Vagina (tissue), 2 donors: ENCODE measurements at regions not wholly inside any gene's neighbourhood (a gene's known extent, or its start where the extent isn't known, plus 50 kb on each side); places are given as distances from the start of the nearest gene placed in this dataset.

Experiments used
- DNase-seq, 2 donors: peaks; one replicate each; pipeline ENCODE4 v3.0.0-alpha.2; 2017; ENCODE audit errors: extremely low spot score in 2 of 2
- H3K27ac ChIP-seq: fragments of 200-600 bp; sonication (generic); one replicate; pipeline ENCODE4 v1.5.1; 2019
- H3K27me3 ChIP-seq: fragments of 200-600 bp; sonication (generic); one replicate; pipeline ENCODE4 v1.5.1; 2019
- H3K36me3 ChIP-seq, 2 donors: fragments of 200-600 bp; sonication (generic); one replicate each; pipeline ENCODE4 v1.5.1; 2017 to 2019
- H3K4me1 ChIP-seq: fragments of 200-600 bp; sonication (generic); one replicate; pipeline ENCODE4 v1.5.1; 2019
- H3K4me3 ChIP-seq, 2 donors: fragments of 200-600 bp; sonication (generic); 1 replicate in 1 of 2; 2 replicates in 1 of 2; pipeline ENCODE4 v1.5.1; 2016 to 2019
- H3K9me3 ChIP-seq: fragments of 200-600 bp; sonication (generic); one replicate; pipeline ENCODE4 v1.5.1; 2019
- CTCF ChIP-seq, 3 experiments: fragments of 450-650 bp in 2 of 3; fragments of 200-600 bp in 1 of 3; sonication (generic) in 1 of 3; IDR thresholded peaks; one replicate each; pipeline ENCODE4 v1.5.1; 2017 to 2019; ENCODE audit warnings: antibody characterized with exemption in 3 of 3, mild to moderate bottlenecking in 2 of 3, moderate library complexity in 2 of 3
- POLR2A ChIP-seq, 2 donors: fragments of 450-650 bp; IDR thresholded peaks; one replicate each; pipeline ENCODE4 v1.6.1; 2017; ENCODE audit warnings: antibody characterized with exemption in 2 of 2, mild to moderate bottlenecking in 2 of 2, moderate library complexity in 2 of 2
- POLR2AphosphoS5 ChIP-seq, 2 donors: sonication (generic); formaldehyde crosslinking; IDR thresholded peaks; one replicate each; pipeline ENCODE4 v1.9.0; 2017; ENCODE audit warnings: antibody characterized with exemption in 2 of 2, mild to moderate bottlenecking in 2 of 2, low read depth in 1 of 2; ENCODE audit not compliant: insufficient read depth in 1 of 2
- intact Hi-C: fragments of 100-400 bp; cut with DNase I; formaldehyde crosslinking; loops from one replicate; pipeline ENCODE4 v1.15.1; 2023

GRCh38 chr20:20850407-20850806 lies 138.0 kb upstream of the RALGAPA2 start:
- intact Hi-C loops, result no loop called here
- Histone ChIP-seq H3K9me3 (no peaks in the 10 kb centered on the region), H3K27ac (no peak overlapping the region), H3K4me1 (no peaks in the 10 kb centered on the region), H3K36me3 (no peaks in the 10 kb centered on the region), H3K4me3 (no peak overlapping the region), H3K27me3 (no peaks in the 10 kb centered on the region)
- TF ChIP-seq POLR2AphosphoS5 (IDR thresholded peaks at IDR 0.05; ENCODE audit: insufficient read depth in 1 of 2, low read depth in 1 of 2) (no peak), POLR2A (IDR thresholded peaks at IDR 0.05) (no peak), CTCF (IDR thresholded peaks at IDR 0.05) (no peak)
- DNase-seq, result no peak

- H3K36me3 ChIP-seq, result no peaks in the 10 kb centered on the region
- no peak for TF ChIP-seq POLR2A (IDR thresholded peaks at IDR 0.05)
- TF ChIP-seq POLR2AphosphoS5 (IDR thresholded peaks at IDR 0.05; ENCODE audit: insufficient read depth in 1 of 2, low read depth in 1 of 2), result no peak
- TF ChIP-seq CTCF (IDR thresholded peaks at IDR 0.05), result no peak
- H3K4me3 ChIP-seq, result no peak overlapping the region
- H3K27ac ChIP-seq, result no peak overlapping the region
- H3K4me1 ChIP-seq, result no peaks in the 10 kb centered on the region
- H3K9me3 ChIP-seq, result no peaks in the 10 kb centered on the region
- no peaks in the 10 kb centered on the region for H3K27me3 ChIP-seq
- intact Hi-C loops, result no loop called here
- DNase-seq, result no peak
Observed at GRCh38 chr20:20849161-20849560, 136.7 kb upstream of the RALGAPA2 start.

GRCh38 chr20:20847814-20848213 lies 135.4 kb upstream of the RALGAPA2 start:
- TF ChIP-seq POLR2A (IDR thresholded peaks at IDR 0.05) (no peak), CTCF (IDR thresholded peaks at IDR 0.05) (no peak), POLR2AphosphoS5 (IDR thresholded peaks at IDR 0.05; ENCODE audit: insufficient read depth in 1 of 2, low read depth in 1 of 2) (no peak)
- no peaks in the 10 kb centered on the region for H3K4me1 ChIP-seq
- DNase-seq, result no peak
- no peak overlapping the region for H3K4me3 ChIP-seq
- no peak overlapping the region for H3K27ac ChIP-seq
- intact Hi-C loops, result no loop called here
- no peaks in the 10 kb centered on the region for H3K36me3 ChIP-seq
- no peaks in the 10 kb centered on the region for H3K9me3 ChIP-seq
- H3K27me3 ChIP-seq, result no peaks in the 10 kb centered on the region

- no peaks in the 10 kb centered on the region for H3K36me3 ChIP-seq
- no peak for DNase-seq
- H3K4me3 ChIP-seq, result no peak overlapping the region
- H3K27me3 ChIP-seq, result no peaks in the 10 kb centered on the region
- H3K4me1 ChIP-seq, result no peaks in the 10 kb centered on the region
- no peak overlapping the region for H3K27ac ChIP-seq
- intact Hi-C loops, result no loop called here
- no peaks in the 10 kb centered on the region for H3K9me3 ChIP-seq
- no peak for TF ChIP-seq CTCF (IDR thresholded peaks at IDR 0.05)
- TF ChIP-seq POLR2A (IDR thresholded peaks at IDR 0.05), result no peak
- no peak for TF ChIP-seq POLR2AphosphoS5 (IDR thresholded peaks at IDR 0.05; ENCODE audit: insufficient read depth in 1 of 2, low read depth in 1 of 2)
Observed at GRCh38 chr20:20843982-20844381, 131.5 kb upstream of the RALGAPA2 start.

- Histone ChIP-seq H3K27ac (no peak overlapping the region), H3K36me3 (no peaks in the 10 kb centered on the region), H3K4me1 (no peaks in the 10 kb centered on the region), H3K9me3 (no peaks in the 10 kb centered on the region), H3K27me3 (no peaks in the 10 kb centered on the region), H3K4me3 (no peak overlapping the region)
- no peak for DNase-seq
- TF ChIP-seq POLR2AphosphoS5 (IDR thresholded peaks at IDR 0.05; ENCODE audit: insufficient read depth in 1 of 2, low read depth in 1 of 2) (no peak), POLR2A (IDR thresholded peaks at IDR 0.05) (no peak), CTCF (IDR thresholded peaks at IDR 0.05) (no peak)
- intact Hi-C loops, result loop anchor here (10.0 kb wide), 1 partner anchor 665 kb away; no protein-coding TSS in a partner anchor
Observed at GRCh38 chr20:20839771-20840170, 127.3 kb upstream of the RALGAPA2 start.
